Cardiac muscle cell (in vitro differentiated cells and primary cell): ENCODE measurements at regions not wholly inside any gene's neighbourhood (a gene's known extent, or its start where the extent isn't known, plus 50 kb on each side); places are given as distances from the start of the nearest gene placed in this dataset.

Experiments
- DNase-seq, 2 donors: peaks; one replicate each; pipeline versions ENCODE4 v3.0.0 to v3.0.0-alpha.2; 2010 to 2017; ENCODE audit warnings: low read depth in 1 of 2, low spot score in 1 of 2
- H3K27ac ChIP-seq: fragments of 200-600 bp; sonication (generic); 2 replicates; pipeline ENCODE4 v1.5.1; 2016
- H3K27me3 ChIP-seq: fragments of 200-600 bp; sonication (generic); 2 replicates; pipeline ENCODE4 v1.6.0; 2016; ENCODE audit warnings: control low read depth
- H3K36me3 ChIP-seq: fragments of 200-600 bp; sonication (generic); 2 replicates; pipeline ENCODE4 v1.5.1; 2016; ENCODE audit warnings: control low read depth
- H3K4me1 ChIP-seq: fragments of 200-600 bp; sonication (generic); 2 replicates; pipeline ENCODE4 v1.8.1; 2017; ENCODE audit warnings: low read depth, mild to moderate bottlenecking, mixed run types
- H3K4me3 ChIP-seq: fragments of 200-600 bp; sonication (generic); 2 replicates; pipeline ENCODE4 v1.5.1; 2016; ENCODE audit warnings: mild to moderate bottlenecking
- H3K9me3 ChIP-seq: fragments of 200-600 bp; sonication (generic); 2 replicates; pipeline ENCODE4 v1.5.1; 2017; ENCODE audit warnings: low read depth, mild to moderate bottlenecking, control low read depth
- TF ChIP-seq, protein P1 (sequence below): IDR thresholded peaks from 2 replicates; pipeline ENCODE4 v1.5.1; 2012; ENCODE audit warnings: low read depth, mild to moderate bottlenecking, low read length

DNA sequence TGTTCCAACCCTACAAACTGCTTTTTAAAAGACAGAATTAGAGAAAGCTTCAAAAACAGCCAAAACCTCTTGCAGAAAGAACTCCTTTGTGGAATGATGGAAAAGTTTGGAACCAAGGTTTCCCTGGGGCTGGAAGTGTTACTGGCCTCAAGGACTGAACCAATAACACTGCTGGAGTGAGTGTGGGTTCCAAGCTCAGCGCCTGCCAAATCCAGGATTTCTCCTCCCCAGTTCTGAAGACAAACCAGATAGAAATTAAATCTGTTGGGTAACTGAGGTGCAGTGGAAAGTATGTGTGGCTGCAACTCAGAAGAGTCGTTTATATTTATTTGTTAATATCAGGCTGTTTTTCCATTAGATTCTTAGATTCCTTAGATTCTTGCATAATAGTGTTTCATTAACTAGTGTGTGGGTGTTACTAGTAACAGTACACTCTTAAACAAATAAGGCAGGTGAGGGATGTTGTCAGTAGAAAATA, 66.5 kb upstream of the FNDC3B start:
- no peak overlapping the region for H3K27ac ChIP-seq
- H3K4me3 ChIP-seq, result no peak overlapping the region
- no peaks in the 10 kb centered on the region for H3K4me1 ChIP-seq
- no peaks in the 10 kb centered on the region for H3K27me3 ChIP-seq
- no peaks in the 10 kb centered on the region for H3K9me3 ChIP-seq
- TF ChIP-seq, protein P1, sequence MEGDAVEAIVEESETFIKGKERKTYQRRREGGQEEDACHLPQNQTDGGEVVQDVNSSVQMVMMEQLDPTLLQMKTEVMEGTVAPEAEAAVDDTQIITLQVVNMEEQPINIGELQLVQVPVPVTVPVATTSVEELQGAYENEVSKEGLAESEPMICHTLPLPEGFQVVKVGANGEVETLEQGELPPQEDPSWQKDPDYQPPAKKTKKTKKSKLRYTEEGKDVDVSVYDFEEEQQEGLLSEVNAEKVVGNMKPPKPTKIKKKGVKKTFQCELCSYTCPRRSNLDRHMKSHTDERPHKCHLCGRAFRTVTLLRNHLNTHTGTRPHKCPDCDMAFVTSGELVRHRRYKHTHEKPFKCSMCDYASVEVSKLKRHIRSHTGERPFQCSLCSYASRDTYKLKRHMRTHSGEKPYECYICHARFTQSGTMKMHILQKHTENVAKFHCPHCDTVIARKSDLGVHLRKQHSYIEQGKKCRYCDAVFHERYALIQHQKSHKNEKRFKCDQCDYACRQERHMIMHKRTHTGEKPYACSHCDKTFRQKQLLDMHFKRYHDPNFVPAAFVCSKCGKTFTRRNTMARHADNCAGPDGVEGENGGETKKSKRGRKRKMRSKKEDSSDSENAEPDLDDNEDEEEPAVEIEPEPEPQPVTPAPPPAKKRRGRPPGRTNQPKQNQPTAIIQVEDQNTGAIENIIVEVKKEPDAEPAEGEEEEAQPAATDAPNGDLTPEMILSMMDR, result no peak
- peak in 1 of 2 donors; percentile 71 for DNase-seq
- no peaks in the 10 kb centered on the region for H3K36me3 ChIP-seq

DNA sequence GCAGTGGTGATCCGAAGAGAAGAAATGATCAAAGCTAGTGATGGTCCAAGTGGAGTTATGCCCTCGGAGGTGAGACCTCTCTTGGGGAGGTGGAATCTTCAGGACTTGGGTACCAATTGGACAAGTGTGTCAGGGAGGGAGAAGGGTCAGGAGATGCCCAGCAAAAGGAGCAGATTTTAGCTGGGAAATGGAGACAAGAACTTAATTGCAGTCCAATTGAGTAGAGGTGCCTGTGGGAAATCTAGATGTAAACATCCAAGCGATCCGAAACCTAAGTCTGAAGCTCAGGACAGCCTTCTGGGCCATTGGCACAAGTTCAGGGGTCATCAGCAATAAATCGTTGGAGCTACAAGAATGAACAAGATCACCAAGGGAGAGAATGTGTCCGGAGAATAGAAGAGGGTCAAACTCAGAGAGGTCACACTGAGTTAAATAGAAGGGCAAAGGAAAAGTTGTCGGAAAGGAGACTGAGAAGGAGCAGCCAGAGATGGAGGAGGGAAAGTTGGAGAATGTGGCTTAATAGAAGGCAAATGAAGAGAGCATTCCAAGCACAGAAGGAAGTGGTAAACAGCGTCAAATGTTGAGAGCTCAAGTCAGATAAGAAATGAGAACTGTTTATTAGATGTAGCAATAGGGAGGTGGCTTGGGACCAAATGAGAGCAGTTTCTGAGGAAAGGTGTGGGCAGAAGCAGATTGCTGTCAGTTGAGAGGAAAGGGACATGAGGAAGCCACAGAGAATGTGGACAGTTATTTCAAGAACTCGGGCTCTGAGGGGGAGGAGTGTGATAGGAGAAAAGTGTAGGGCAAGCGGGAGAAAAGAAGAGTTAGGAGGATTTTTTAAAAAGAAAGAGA, 64.2 kb upstream of the FNDC3B start:
- no peak overlapping the region for H3K27ac ChIP-seq
- TF ChIP-seq, protein P1, result no peak
- DNase-seq, result peak in 1 of 2 donors; percentile 94

DNA sequence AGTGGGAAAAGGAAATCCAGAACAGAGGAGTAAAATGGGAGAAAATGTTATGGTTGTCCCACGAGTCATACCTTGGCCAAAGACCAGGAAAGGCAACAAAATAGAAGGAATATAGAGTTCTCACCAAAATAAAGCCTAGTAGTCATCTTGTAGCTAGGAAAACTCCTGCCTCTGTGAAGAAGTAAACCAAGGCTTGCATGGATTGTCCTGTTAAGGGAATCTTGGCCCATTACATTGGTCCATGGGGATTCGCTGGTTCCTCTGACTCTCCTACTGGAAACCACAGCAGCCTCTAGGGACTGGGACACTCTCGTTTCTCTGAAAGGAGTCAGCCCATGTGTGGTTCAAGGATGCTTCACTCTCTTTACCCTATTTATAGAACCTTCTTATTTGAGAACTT, 62.9 kb upstream of the FNDC3B start:
- TF ChIP-seq, protein P1, result no peak
- no peak for DNase-seq
- H3K4me1 ChIP-seq, result peaks cover 8% of the 10 kb centered on the region
- H3K4me3 ChIP-seq, result no peak overlapping the region
- no peak overlapping the region for H3K27ac ChIP-seq
- no peaks in the 10 kb centered on the region for H3K27me3 ChIP-seq
- no peaks in the 10 kb centered on the region for H3K9me3 ChIP-seq
- no peaks in the 10 kb centered on the region for H3K36me3 ChIP-seq

More for the DNA sequence above, 64.2 kb upstream of the FNDC3B start:
- Histone ChIP-seq H3K9me3 (no peaks in the 10 kb centered on the region), H3K4me1 (no peaks in the 10 kb centered on the region), H3K4me3 (no peak overlapping the region), H3K27me3 (no peaks in the 10 kb centered on the region), H3K36me3 (no peaks in the 10 kb centered on the region)

DNA sequence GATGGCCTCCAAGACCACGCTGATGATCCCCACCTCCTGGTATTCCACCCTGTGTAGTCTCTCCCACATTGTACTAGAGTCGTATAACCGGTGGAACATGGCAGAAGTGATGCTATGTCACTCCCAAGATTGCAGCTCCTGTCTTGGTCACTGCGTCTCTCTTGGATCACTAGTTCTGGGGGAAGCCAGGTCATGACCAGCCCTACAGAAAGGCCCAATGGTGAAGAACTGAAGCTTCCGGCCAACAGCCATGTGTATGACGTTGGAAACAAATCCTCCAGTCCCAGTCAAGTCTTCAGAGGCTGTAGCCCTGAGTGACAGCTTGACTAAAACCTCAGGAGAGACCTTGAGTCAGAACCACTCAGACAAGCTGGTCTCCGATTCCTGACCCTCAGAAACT, 61.9 kb upstream of the FNDC3B start:
- H3K9me3 ChIP-seq, result no peaks in the 10 kb centered on the region
- H3K27ac ChIP-seq, result no peak overlapping the region
- H3K4me1 ChIP-seq, result peaks cover 8% of the 10 kb centered on the region
- no peaks in the 10 kb centered on the region for H3K27me3 ChIP-seq
- no peaks in the 10 kb centered on the region for H3K36me3 ChIP-seq
- no peak for DNase-seq
- H3K4me3 ChIP-seq, result no peak overlapping the region
- TF ChIP-seq, protein P1, result no peak

DNA sequence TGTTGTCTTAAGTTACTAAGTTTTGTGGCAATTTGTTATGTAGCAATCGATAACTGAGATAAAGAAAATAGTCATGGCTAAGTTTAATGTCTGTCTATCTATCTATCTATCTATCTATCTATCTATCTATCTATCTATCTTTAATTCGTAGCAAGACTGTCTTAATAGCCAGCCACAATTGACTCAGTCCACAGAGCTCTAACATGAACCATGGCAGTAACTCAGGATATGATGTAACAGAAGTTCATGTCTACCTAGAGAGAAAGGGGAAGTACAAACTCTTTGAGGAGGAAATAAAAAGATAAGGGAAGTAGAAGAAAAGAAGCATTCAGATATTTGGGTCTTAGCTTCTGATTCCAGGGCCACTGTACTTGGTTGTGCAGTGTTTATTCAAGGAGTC, 61.5 kb upstream of the FNDC3B start:
- Histone ChIP-seq H3K36me3 (no peaks in the 10 kb centered on the region), H3K4me3 (no peak overlapping the region), H3K27me3 (no peaks in the 10 kb centered on the region), H3K9me3 (no peaks in the 10 kb centered on the region), H3K27ac (no peak overlapping the region), H3K4me1 (peaks cover 8% of the 10 kb centered on the region)
- DNase-seq, result no peak
- TF ChIP-seq, protein P1, result no peak
